Mucosa of descending colon (tissue), 3 donors: ENCODE measurements at regions not wholly inside any gene's neighbourhood (a gene's known extent, or its start where the extent isn't known, plus 50 kb on each side); places are given as distances from the start of the nearest gene placed in this dataset.
A peak's percentile ranks its signal among the peaks of the same experiment; 100 is the strongest.
"Not testable (repeated sequence)": the region's sequence is repeated elsewhere in the genome, so short reads cannot be mapped to it uniquely, and the experiment has no call there.

ENCODE experiments used
- ATAC-seq: fragments of 200-7000 bp; cut with Tn5 transposase; one replicate; pipeline ENCODE4 v1.9.1; 2020; ENCODE audit warnings: mild to moderate bottlenecking, moderate library complexity
- DNase-seq, 3 donors: peaks; one replicate each; pipeline ENCODE4 v3.0.0-alpha.2; 2020
- H3K36me3 ChIP-seq: fragments of 200-600 bp; one replicate; pipeline ENCODE4 v1.8.0; 2021; ENCODE audit warnings: low read depth, mild to moderate bottlenecking
- H3K4me1 ChIP-seq: fragments of 200-600 bp; one replicate; pipeline ENCODE4 v1.8.0; 2021; ENCODE audit warnings: low read depth, mild to moderate bottlenecking
- H3K4me3 ChIP-seq: fragments of 200-600 bp; one replicate; pipeline ENCODE4 v1.8.0; 2021; ENCODE audit warnings: mild to moderate bottlenecking
- H3K9me3 ChIP-seq: fragments of 200-600 bp; one replicate; pipeline ENCODE4 v1.8.0; 2021; ENCODE audit warnings: mild to moderate bottlenecking
- CTCF ChIP-seq: fragments of 200-600 bp; IDR thresholded peaks from one replicate; pipeline ENCODE4 v1.8.0; 2022; ENCODE audit warnings: antibody characterized with exemption, mild to moderate bottlenecking
- intact Hi-C, 2 donors: fragments of 100-400 bp; cut with DNase I in 1 of 2; cut with micrococcal nuclease in 1 of 2; formaldehyde crosslinking; loops; one replicate each; pipeline versions ENCODE4 v1.11.0 to v1.11.1; 2022; cut with DNase I, micrococcal nuclease
- donor health status: DM: no; HTN: no; CAD: no; lungs with moderate emphysema.
- donor health status: DM: no; HTN: no; CAD: no.
- donor health status: DM: no; HTN: yes; CAD: no.

GRCh38 chr14:95776798-95777534, 63.0 kb upstream of the TCL1A start:
- no peak overlapping the region for H3K4me3 ChIP-seq
- no peak for TF ChIP-seq CTCF
- no peak for ATAC-seq
- no peaks in the 10 kb centered on the region for H3K36me3 ChIP-seq
- no peaks in the 10 kb centered on the region for H3K4me1 ChIP-seq
- intact Hi-C loops, result no loop called here
- DNase-seq, result no peak
- no peaks in the 10 kb centered on the region for H3K9me3 ChIP-seq

GRCh38 chr14:95774265-95775160, 60.6 kb upstream of the TCL1A start:
- intact Hi-C loops, result loop anchor here in 1 of 2 donors (1.0 kb wide), 1 partner anchor 213 kb away; no protein-coding TSS in a partner anchor
- ATAC-seq, result peak; percentile 67
- DNase-seq, result peak in 1 of 3 donors; percentile 76

GRCh38 chr14:95770777-95771176, 56.9 kb upstream of the TCL1A start:
- Histone ChIP-seq H3K9me3 (no peaks in the 10 kb centered on the region), H3K36me3 (no peaks in the 10 kb centered on the region), H3K4me3 (no peak overlapping the region), H3K4me1 (no peaks in the 10 kb centered on the region)
- DNase-seq (peak in 1 of 3 donors; percentile 2), ATAC-seq (no peak)
- intact Hi-C loops, result no loop called here
- no peak for TF ChIP-seq CTCF

More at GRCh38 chr14:95774265-95775160, 60.6 kb upstream of the TCL1A start:
- no peak overlapping the region for H3K4me3 ChIP-seq
- TF ChIP-seq CTCF, result peak; percentile 72
- no peaks in the 10 kb centered on the region for H3K9me3 ChIP-seq
- H3K36me3 ChIP-seq, result no peaks in the 10 kb centered on the region
- no peaks in the 10 kb centered on the region for H3K4me1 ChIP-seq

GRCh38 chr14:95769976-95770375, 56.1 kb upstream of the TCL1A start:
- Histone ChIP-seq H3K4me3 (no peak overlapping the region), H3K9me3 (no peaks in the 10 kb centered on the region), H3K36me3 (no peaks in the 10 kb centered on the region), H3K4me1 (no peaks in the 10 kb centered on the region)
- DNase-seq, result no peak
- intact Hi-C loops, result no loop called here
- no peak for ATAC-seq
- no peak for TF ChIP-seq CTCF

GRCh38 chr14:95769431-95769830, 55.5 kb upstream of the TCL1A start:
- ATAC-seq, DNase-seq, H3K36me3 ChIP-seq, intact Hi-C loops, H3K4me3 ChIP-seq, H3K4me1 ChIP-seq, H3K9me3 ChIP-seq: not testable (repeated sequence)

- intact Hi-C loops, result no loop called here
- no peak overlapping the region for H3K4me3 ChIP-seq
- DNase-seq (no peak), ATAC-seq (no peak)
- H3K4me1 ChIP-seq, result no peaks in the 10 kb centered on the region
- TF ChIP-seq CTCF, result no peak
- no peaks in the 10 kb centered on the region for H3K36me3 ChIP-seq
- no peaks in the 10 kb centered on the region for H3K9me3 ChIP-seq
These were observed 51.1 kb upstream of the TCL1A start for GRCh38 chr14:95765051-95765450.
